T-helper 1 cell treated with Interleukin-12 subunit alpha and Interleukin-12 subunit beta and Interleukin-4 antibody, amounts not matched to agents 30 ng/mL and 1 ng/mL, for 36 hours (primary cell): ENCODE measurements at regions not wholly inside any gene's neighbourhood (a gene's known extent, or its start where the extent isn't known, plus 50 kb on each side); places are given as distances from the start of the nearest gene placed in this dataset.
"Not testable (repeated sequence)": the region's sequence is repeated elsewhere in the genome, so short reads cannot be mapped to it uniquely, and the experiment has no call there.

ENCODE experiments used
- intact Hi-C: fragments of 100-400 bp; cut with micrococcal nuclease; formaldehyde crosslinking; loops from one replicate; pipeline ENCODE4 v1.15.1; 2024

- intact Hi-C loops: no loop called here
Observed at GRCh38 chr12:59405992-59406391, 189.8 kb upstream of the SLC16A7 start.

- intact Hi-C loops: no loop called here
Observed at GRCh38 chr12:59404109-59404650, 191.6 kb upstream of the SLC16A7 start.

- intact Hi-C loops: loop anchor here (1.0 kb wide), 3 partner anchors 377 to 432 kb away; no protein-coding TSS in a partner anchor
Observed at GRCh38 chr12:59403259-59403932, 192.4 kb upstream of the SLC16A7 start.

- intact Hi-C loops: no loop called here
Observed at GRCh38 chr12:59401862-59402261, 194.0 kb upstream of the SLC16A7 start.

GRCh38 chr12:59398164-59398563, 197.7 kb upstream of the SLC16A7 start:
- intact Hi-C loops: no loop called here

GRCh38 chr12:59396919-59397318, 198.9 kb upstream of the SLC16A7 start:
- intact Hi-C loops: no loop called here

- intact Hi-C loops: no loop called here
Observed at GRCh38 chr12:59396519-59396918, 199.3 kb upstream of the SLC16A7 start.

GRCh38 chr12:59395310-59395709, 200.5 kb upstream of the SLC16A7 start:
- intact Hi-C loops: not testable (repeated sequence)

- intact Hi-C loops: no loop called here
Observed at GRCh38 chr12:59393506-59393905, 202.3 kb upstream of the SLC16A7 start.

- intact Hi-C loops: no loop called here
Observed at GRCh38 chr12:59389968-59390576, 205.8 kb upstream of the SLC16A7 start.

GRCh38 chr12:59388694-59389093, 207.1 kb upstream of the SLC16A7 start:
- intact Hi-C loops: no loop called here

GRCh38 chr12:59388176-59388575, 207.7 kb upstream of the SLC16A7 start:
- intact Hi-C loops: no loop called here

- intact Hi-C loops: no loop called here
Observed at GRCh38 chr12:59386236-59386635, 209.6 kb upstream of the SLC16A7 start.

GRCh38 chr12:59383079-59383822, 212.6 kb upstream of the SLC16A7 start:
- intact Hi-C loops: no loop called here

- intact Hi-C loops: no loop called here
Observed at GRCh38 chr12:59382282-59383078, 213.3 kb upstream of the SLC16A7 start.

- intact Hi-C loops: no loop called here
Observed at GRCh38 chr12:59381106-59381505, 214.7 kb upstream of the SLC16A7 start.

- intact Hi-C loops: no loop called here
Observed at GRCh38 chr12:59375633-59376032, 220.2 kb upstream of the SLC16A7 start.

- intact Hi-C loops: no loop called here
Observed at GRCh38 chr12:59374783-59375182, 221.0 kb upstream of the SLC16A7 start.

GRCh38 chr12:59372956-59373355, 222.9 kb upstream of the SLC16A7 start:
- intact Hi-C loops: no loop called here

GRCh38 chr12:59370933-59371332, 224.9 kb upstream of the SLC16A7 start:
- intact Hi-C loops: no loop called here

- intact Hi-C loops: no loop called here
Observed at GRCh38 chr12:59365133-59365532, 230.7 kb upstream of the SLC16A7 start.
